ENCODE measurements at regions not wholly inside any gene's neighbourhood (a gene's known extent, or its start where the extent isn't known, plus 50 kb on each side); places are given as distances from the start of the nearest gene placed in this dataset.

- Histone ChIP-seq H4K20me1 (replicated peaks; ENCODE audit: control insufficient read depth, extremely low read depth, insufficient read depth, low read length) (no peaks in the 10 kb centered on the region), H3K36me3 (ENCODE audit: control insufficient read depth in 2 of 2, extremely low read depth in 1 of 2, insufficient read depth in 2 of 2, low read length in 2 of 2) (no peaks in the 10 kb centered on the region), H3K4me3 (replicated peaks in 1 of 3; ENCODE audit: insufficient read depth in 1 of 3, low read depth in 1 of 3, low read length in 3 of 3) (no peak overlapping the region), H3K27ac (ENCODE audit: insufficient read depth, low read depth, low read length) (no peak overlapping the region), H3K9me1 (replicated peaks; ENCODE audit: control insufficient read depth, extremely low read depth, insufficient read depth, low read length) (no peaks in the 10 kb centered on the region), H3K4me1 (ENCODE audit: control insufficient read depth, extremely low read depth, insufficient read depth, low read length) (no peaks in the 10 kb centered on the region), H3K4me2 (ENCODE audit: insufficient read depth, low read length) (no peak overlapping the region), H3K27me3 (ENCODE audit: control insufficient read depth in 2 of 2, insufficient read depth in 2 of 2, low read length in 2 of 2) (no peaks in the 10 kb centered on the region), H3K79me2 (ENCODE audit: control insufficient read depth, insufficient read depth, low read length) (no peaks in the 10 kb centered on the region), H3K9ac (replicated peaks; ENCODE audit: extremely low read depth, insufficient read depth, low read length) (no peak overlapping the region), H3K9me3 (replicated peaks; ENCODE audit: control insufficient read depth, insufficient read depth, low read length) (peaks cover 5% of the 10 kb centered on the region), H2AFZ (ENCODE audit: low read depth, low read length) (no peak overlapping the region)
- POLR2A ChIA-PET: no interaction called here
- CTCF ChIA-PET: no interaction called here
- FAIRE-seq: no peak
- TF ChIP-seq MYC (IDR thresholded peaks at IDR 0.05; ENCODE audit: low read depth, low read length): no peak
- no peak for TF ChIP-seq POLR2A (IDR thresholded peaks at IDR 0.05; ENCODE audit: low read depth, low read length)
- no peak for TF ChIP-seq GATA2 (IDR thresholded peaks at IDR 0.05; ENCODE audit: insufficient read depth, insufficient read length, low read depth, low read length)
- no peak for TF ChIP-seq FOS (IDR thresholded peaks at IDR 0.05; ENCODE audit: borderline replicate concordance, insufficient read depth, low read length)
- TF ChIP-seq, protein P1, sequence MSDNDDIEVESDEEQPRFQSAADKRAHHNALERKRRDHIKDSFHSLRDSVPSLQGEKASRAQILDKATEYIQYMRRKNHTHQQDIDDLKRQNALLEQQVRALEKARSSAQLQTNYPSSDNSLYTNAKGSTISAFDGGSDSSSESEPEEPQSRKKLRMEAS (IDR thresholded peaks at IDR 0.05; ENCODE audit: insufficient read depth, insufficient read length): no peak
- no peak for TF ChIP-seq POLR2AphosphoS5 (IDR thresholded peaks at IDR 0.05; ENCODE audit: insufficient read depth, low read depth, low read length)
- no peak for TF ChIP-seq EZH2 (IDR thresholded peaks at IDR 0.05; ENCODE audit: borderline replicate concordance, low read depth, low read length, severe bottlenecking)
- no peak for TF ChIP-seq JUN (IDR thresholded peaks at IDR 0.05; ENCODE audit: borderline replicate concordance, insufficient read depth, insufficient read length, low read depth)
- TF ChIP-seq CTCF (IDR thresholded peaks at IDR 0.05; ENCODE audit: extremely low read depth in 1 of 2, insufficient read depth in 1 of 2, low read depth in 1 of 2, low read length in 2 of 2): no peak
- intact Hi-C loops (cut with micrococcal nuclease): no loop called here
- no peak for DNase-seq (ENCODE audit: low read depth, low spot score)
- dilution Hi-C loops (cut with MboI; ENCODE audit: extremely low pct_ligation_motif_present, low sequenced_read_pairs): no loop called here
- BruUV-seq (replicated peaks): no TSS peak
Measured at GRCh38 chr2:423479-423878, 135.6 kb upstream of the ALKAL2 start.

Data from endothelial cell of umbilical vein (primary cell).